GM12874 (cell line): ENCODE measurements at regions not wholly inside any gene's neighbourhood (a gene's known extent, or its start where the extent isn't known, plus 50 kb on each side); places are given as distances from the start of the nearest gene placed in this dataset.

Experiments used
- CTCF ChIP-seq: IDR thresholded peaks from 2 replicates; pipeline ENCODE4 v1.5.1; 2011; ENCODE audit warnings: low read depth, mild to moderate bottlenecking, control low read depth, low read length, moderate library complexity; ENCODE audit not compliant: insufficient read depth

DNA sequence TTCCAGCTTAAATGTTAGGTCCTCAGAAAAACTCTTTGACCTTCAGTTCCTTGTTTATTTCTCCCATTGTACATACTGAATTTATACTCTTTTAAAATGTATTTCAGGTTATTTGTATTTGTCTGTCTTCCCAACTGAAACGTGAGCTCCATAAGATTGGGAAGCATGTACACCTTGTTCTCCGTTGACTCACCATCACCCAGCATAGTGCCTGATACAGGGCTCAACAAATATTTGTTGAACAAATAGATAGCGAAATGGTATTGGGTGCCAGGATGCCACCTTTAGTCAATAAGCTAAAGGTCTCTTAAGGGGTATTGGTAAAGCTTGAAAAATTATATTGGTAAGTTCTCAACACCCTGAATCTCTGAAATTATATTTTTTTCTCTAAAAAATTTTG, 1841.3 kb upstream of the CELF4 start:
- TF ChIP-seq CTCF: no peak

DNA sequence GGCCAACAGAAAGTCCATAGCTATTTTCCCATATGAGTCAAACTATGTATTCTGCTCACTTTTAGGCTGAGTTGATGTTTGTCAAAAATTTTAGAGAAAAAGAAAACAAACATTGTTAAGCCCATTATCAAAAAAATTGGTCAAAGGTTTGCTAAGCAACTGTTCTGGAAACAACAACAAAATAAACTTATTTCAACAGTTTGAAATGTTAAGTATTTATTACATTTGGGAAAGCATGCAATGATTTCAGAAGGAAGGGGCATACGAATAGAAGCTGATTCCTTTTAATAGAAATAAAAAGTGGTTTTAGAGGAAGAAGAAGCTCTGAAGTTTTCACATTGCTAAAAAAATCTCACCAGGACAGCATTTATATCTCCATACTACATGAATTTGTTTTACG, 1837.5 kb upstream of the CELF4 start:
- no peak for TF ChIP-seq CTCF

GRCh38 chr18:39399662-39400061, 1834.1 kb upstream of the CELF4 start:
- no peak for TF ChIP-seq CTCF

DNA sequence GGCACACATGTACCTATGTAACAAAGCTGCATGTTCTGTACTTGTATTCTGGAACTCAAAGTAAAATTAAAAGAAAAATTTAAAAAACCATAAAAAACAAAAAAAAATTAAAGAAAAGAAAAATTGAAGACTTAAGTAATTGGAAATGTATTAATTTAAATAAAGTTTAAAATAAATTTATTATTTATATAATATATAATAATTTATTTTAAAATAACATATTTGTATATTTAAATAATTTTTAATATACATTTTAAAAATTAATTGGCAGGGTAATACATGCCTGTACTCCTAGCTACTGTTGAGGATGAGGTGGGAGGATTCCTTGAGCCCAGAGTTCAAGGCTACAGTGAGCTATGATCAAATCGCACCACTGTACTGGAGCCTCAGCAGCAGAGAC, 1830.6 kb upstream of the CELF4 start:
- no peak for TF ChIP-seq CTCF

DNA sequence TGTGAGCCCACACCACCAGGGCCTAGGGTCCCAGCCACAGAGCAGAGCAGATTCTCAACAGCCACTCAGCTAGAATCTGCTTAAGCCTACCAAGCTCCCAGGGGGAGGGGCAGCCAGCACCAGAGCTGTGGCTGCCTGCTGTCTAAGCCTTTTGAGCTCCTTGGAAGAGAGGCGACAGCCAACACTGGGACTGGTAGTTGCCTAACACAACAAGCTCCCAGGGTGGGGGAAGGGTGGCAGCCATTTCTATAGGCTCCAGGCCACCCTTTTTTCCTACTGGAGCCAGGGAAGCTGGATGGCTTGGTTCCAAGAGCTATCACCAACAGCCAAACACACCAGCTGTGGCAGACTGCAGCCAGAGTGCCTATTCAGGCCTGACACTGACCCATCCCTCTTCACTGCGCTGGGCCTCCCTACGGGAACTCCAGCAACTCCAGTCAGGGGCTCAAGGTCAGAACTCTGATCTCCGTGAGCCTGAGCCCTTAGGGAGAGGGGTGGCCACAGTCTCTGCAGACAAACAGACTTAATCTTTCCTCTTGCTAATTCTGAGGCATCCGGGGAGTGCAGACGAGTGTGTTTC, 1824.3 kb upstream of the CELF4 start:
- no peak for TF ChIP-seq CTCF

DNA sequence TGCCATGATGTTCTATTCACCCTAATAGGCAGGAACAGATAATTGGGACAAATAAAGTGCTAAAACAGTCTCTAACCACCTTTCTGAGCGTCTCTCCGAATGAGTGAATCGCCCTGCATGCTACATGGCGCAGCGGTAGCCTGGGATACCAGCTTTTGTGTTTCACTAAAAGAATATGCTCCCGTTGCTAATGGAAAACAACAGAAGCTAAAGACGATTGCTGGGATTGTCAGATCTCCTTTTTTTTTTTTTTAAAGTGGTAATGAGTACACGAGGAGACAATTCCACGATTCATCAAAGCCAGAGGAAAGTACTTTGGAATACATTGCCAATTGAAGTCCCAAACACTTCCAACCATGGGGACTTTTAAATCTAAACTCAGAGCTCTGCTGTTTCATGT, 1815.3 kb upstream of the CELF4 start:
- TF ChIP-seq CTCF: no peak

GRCh38 chr18:39380186-39380725, 1814.7 kb upstream of the CELF4 start:
- no peak for TF ChIP-seq CTCF

GRCh38 chr18:39375066-39375465, 1809.5 kb upstream of the CELF4 start:
- no peak for TF ChIP-seq CTCF
